ENCODE measurements at regions not wholly inside any gene's neighbourhood (a gene's known extent, or its start where the extent isn't known, plus 50 kb on each side); places are given as distances from the start of the nearest gene placed in this dataset.

- TF ChIP-seq ZFX (IDR thresholded peaks at IDR 0.05; ENCODE audit: borderline replicate concordance) (no peak), CTCF (IDR thresholded peaks at IDR 0.05) (no peak)
Observed at GRCh38 chr5:116885825-116886224, 311.2 kb upstream of the SEMA6A start.

GRCh38 chr5:116883875-116884274, 309.3 kb upstream of the SEMA6A start:
- H3K27ac ChIP-seq, result no peak overlapping the region
- TF ChIP-seq ZFX (IDR thresholded peaks at IDR 0.05; ENCODE audit: borderline replicate concordance) (no peak), CTCF (IDR thresholded peaks at IDR 0.05) (no peak)

More at GRCh38 chr5:116885825-116886224, 311.2 kb upstream of the SEMA6A start:
- H3K27ac ChIP-seq, result no peak overlapping the region

- H3K27ac ChIP-seq, result no peak overlapping the region
- TF ChIP-seq CTCF (IDR thresholded peaks at IDR 0.05) (no peak), ZFX (IDR thresholded peaks at IDR 0.05; ENCODE audit: borderline replicate concordance) (no peak)
Observed at GRCh38 chr5:116881921-116882531, 307.4 kb upstream of the SEMA6A start.

GRCh38 chr5:116880601-116881000, 306.0 kb upstream of the SEMA6A start:
- no peak overlapping the region for H3K27ac ChIP-seq
- no peak for TF ChIP-seq CTCF (IDR thresholded peaks at IDR 0.05)
- no peak for TF ChIP-seq ZFX (IDR thresholded peaks at IDR 0.05; ENCODE audit: borderline replicate concordance)

GRCh38 chr5:116880150-116880549, 305.5 kb upstream of the SEMA6A start:
- H3K27ac ChIP-seq, result no peak overlapping the region
- TF ChIP-seq ZFX (IDR thresholded peaks at IDR 0.05; ENCODE audit: borderline replicate concordance) (no peak), CTCF (IDR thresholded peaks at IDR 0.05) (no peak)

GRCh38 chr5:116876240-116876840, 301.7 kb upstream of the SEMA6A start:
- TF ChIP-seq CTCF (IDR thresholded peaks at IDR 0.05), result no peak
- no peak for TF ChIP-seq ZFX (IDR thresholded peaks at IDR 0.05; ENCODE audit: borderline replicate concordance)
- H3K27ac ChIP-seq, result no peak overlapping the region

GRCh38 chr5:116872986-116873385, 298.4 kb upstream of the SEMA6A start:
- TF ChIP-seq CTCF (IDR thresholded peaks at IDR 0.05) (no peak), ZFX (IDR thresholded peaks at IDR 0.05; ENCODE audit: borderline replicate concordance) (no peak)
- H3K27ac ChIP-seq, result no peak overlapping the region

All from 22Rv1 (cell line).